ENCODE measurements at regions not wholly inside any gene's neighbourhood (a gene's known extent, or its start where the extent isn't known, plus 50 kb on each side); places are given as distances from the start of the nearest gene placed in this dataset.

DNA sequence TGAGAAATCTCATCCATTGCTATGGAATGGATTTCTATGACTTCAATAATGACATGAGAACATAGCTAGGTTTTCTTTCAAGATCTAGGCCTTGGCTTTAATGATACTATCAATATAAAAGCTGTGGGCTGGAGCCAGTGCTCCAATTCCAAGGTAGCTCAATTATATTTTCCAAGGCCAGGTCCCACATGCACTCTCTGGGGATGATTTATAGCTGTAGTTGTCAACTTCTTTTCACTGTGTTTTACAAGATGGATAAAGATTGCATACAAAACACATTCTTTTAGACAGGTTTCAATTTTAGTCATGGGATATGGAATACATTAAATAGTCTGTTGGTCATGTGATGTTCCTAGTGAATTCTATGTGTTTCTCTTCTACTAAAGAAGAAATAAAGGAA lies 156.7 kb downstream of the DCAF12L1 start:
- no peaks in the 10 kb centered on the region for H3K4me1 ChIP-seq (replicated peaks in 1 of 2)
- H3K4me3 ChIP-seq, result no peak overlapping the region
- H3K27ac ChIP-seq, result no peak overlapping the region
- ATAC-seq (replicated peaks in 6 of 8), result no peak
- in situ Hi-C loops (cut with MboI; ENCODE audit: low pct_unique_long_range_greater_than_20kb in 2 of 9, low sequenced_read_pairs in 9 of 9, unreplicated experiment in 9 of 9), result no loop called here

DNA sequence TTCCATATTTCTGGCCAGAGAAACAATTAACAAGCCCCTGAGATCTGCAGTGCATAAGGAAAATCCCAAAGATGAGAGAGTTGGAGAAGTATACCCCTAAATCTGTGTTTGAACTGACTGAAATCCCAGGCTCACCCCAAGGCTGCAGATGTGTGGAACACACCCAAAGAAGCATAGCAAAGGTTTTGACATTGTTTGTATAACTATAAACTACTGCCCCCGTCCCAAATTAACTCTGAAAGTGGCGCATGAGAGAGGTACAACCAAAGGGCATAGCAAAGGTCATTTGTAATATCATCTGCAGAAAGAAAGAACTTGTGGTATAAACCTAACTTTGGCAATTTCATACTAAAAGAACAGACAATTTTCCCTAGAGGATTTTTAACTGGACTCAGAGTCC lies 157.9 kb downstream of the DCAF12L1 start:
- no peak overlapping the region for H3K4me3 ChIP-seq
- WGBS, 10 experiments, result 0 to 48% (median 5%) methylated on average over 1 to 2 of the region's 2 CpGs; no CpG with 5 or more reads in 6 of the 10 experiments
- no peaks in the 10 kb centered on the region for H3K4me1 ChIP-seq (replicated peaks in 1 of 2)
- H3K27ac ChIP-seq, result no peak overlapping the region
- ATAC-seq (replicated peaks in 6 of 8), result no peak
- in situ Hi-C loops (cut with MboI; ENCODE audit: low pct_unique_long_range_greater_than_20kb in 2 of 9, low sequenced_read_pairs in 9 of 9, unreplicated experiment in 9 of 9), result no loop called here

- Histone ChIP-seq H3K27ac (no peak overlapping the region), H3K4me1 (replicated peaks in 1 of 2) (no peaks in the 10 kb centered on the region), H3K4me3 (no peak overlapping the region)
- in situ Hi-C loops (cut with MboI; ENCODE audit: low pct_unique_long_range_greater_than_20kb in 2 of 9, low sequenced_read_pairs in 9 of 9, unreplicated experiment in 9 of 9), result no loop called here
- no peak for ATAC-seq (replicated peaks in 6 of 8)
- WGBS, 10 experiments, result 0 to 100% (median 67%) methylated on average over 1 to 3 of the region's 3 CpGs; no CpG with 5 or more reads in 1 of the 10 experiments
Observed at GRCh38 chrX:126393284-126393683, 159.3 kb downstream of the DCAF12L1 start.

DNA sequence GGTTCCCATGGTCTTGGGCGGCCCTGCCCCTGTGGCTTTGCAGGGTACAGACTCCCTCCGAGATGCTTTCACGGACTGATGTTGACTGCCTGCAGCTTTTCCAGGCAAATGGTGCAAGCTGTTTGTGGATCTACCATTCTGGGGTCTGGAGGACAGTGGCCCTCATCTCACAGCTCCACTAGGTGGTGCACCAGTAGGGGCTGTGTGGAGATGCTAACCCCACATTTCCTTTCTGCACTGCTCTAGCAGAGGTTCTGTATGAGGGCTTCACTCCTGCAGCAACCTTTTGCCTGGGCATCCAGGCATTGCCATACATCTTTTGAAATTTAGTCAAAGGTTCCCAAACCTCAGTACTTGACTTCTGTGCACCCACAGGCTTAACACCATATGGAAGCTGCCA lies 176.1 kb downstream of the DCAF12L1 start:
- 60% methylated on average over 3 of the region's 3 CpGs; no CpG with 5 or more reads in 9 of the 10 experiments for WGBS, 10 experiments
- no peak overlapping the region for H3K4me3 ChIP-seq
- no peaks in the 10 kb centered on the region for H3K4me1 ChIP-seq (replicated peaks in 1 of 2)
- no peak for ATAC-seq (replicated peaks in 6 of 8)
- no peak overlapping the region for H3K27ac ChIP-seq
- in situ Hi-C loops (cut with MboI; ENCODE audit: low pct_unique_long_range_greater_than_20kb in 2 of 9, low sequenced_read_pairs in 9 of 9, unreplicated experiment in 9 of 9), result no loop called here

- no peak overlapping the region for H3K27ac ChIP-seq
- in situ Hi-C loops (cut with MboI; ENCODE audit: low pct_unique_long_range_greater_than_20kb in 2 of 9, low sequenced_read_pairs in 9 of 9, unreplicated experiment in 9 of 9), result no loop called here
- no peak overlapping the region for H3K4me3 ChIP-seq
- ATAC-seq (replicated peaks in 6 of 8), result no peak
- no peaks in the 10 kb centered on the region for H3K4me1 ChIP-seq (replicated peaks in 1 of 2)
Observed at GRCh38 chrX:126342859-126343258, 176.8 kb upstream of the DCAF12L2 start.

DNA sequence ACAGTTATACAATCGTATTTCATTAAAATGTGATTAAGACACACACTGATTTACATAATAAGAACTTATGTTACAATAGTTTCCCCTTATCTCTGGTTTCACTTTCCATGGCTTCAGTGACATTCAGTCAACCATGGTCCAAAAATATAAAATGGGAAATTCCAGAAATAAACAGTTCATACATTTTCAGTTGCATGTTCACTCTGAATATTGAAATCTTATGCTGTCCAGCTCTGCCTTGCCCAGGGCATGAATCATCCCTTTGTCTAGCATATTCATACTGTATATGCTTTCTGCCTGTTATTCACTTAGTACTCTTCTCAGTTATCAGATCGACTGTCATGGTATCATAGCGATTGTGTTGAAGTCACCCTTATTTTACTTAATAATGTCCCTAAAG lies 173.8 kb upstream of the DCAF12L2 start:
- no peak overlapping the region for H3K27ac ChIP-seq
- 4 to 100% (median 63%) methylated on average over 1 to 3 of the region's 3 CpGs; no CpG with 5 or more reads in 3 of the 10 experiments for WGBS, 10 experiments
- H3K4me1 ChIP-seq (replicated peaks in 1 of 2), result no peaks in the 10 kb centered on the region
- in situ Hi-C loops (cut with MboI; ENCODE audit: low pct_unique_long_range_greater_than_20kb in 2 of 9, low sequenced_read_pairs in 9 of 9, unreplicated experiment in 9 of 9), result no loop called here
- H3K4me3 ChIP-seq, result no peak overlapping the region
- ATAC-seq (replicated peaks in 6 of 8), result peak in 3 of 8 experiments; percentile 47 to 93 (median 57)

DNA sequence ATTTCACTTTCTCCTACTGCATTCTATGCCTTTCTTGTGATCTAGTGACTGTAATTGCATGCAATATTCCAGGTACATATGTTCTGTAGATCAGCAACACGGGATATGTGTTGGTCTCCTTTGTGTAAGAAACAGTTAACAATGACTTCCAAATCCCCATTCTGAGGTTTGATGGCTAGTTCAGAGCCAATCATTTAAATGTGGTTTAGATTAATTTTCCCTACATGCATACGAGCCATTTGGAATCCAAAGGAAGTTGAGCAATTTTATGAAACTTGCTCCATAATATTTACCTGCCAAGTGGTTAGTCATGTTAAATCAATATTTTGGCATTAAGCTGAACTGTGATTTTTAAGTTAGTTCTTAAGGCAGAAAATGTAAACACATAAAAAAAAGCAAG lies 172.8 kb upstream of the DCAF12L2 start:
- in situ Hi-C loops (cut with MboI; ENCODE audit: low pct_unique_long_range_greater_than_20kb in 2 of 9, low sequenced_read_pairs in 9 of 9, unreplicated experiment in 9 of 9), result no loop called here
- WGBS, 10 experiments, result 0 to 100% (median 28%) methylated on average over 1 to 2 of the region's 2 CpGs; no CpG with 5 or more reads in 6 of the 10 experiments
- no peaks in the 10 kb centered on the region for H3K4me1 ChIP-seq (replicated peaks in 1 of 2)
- ATAC-seq (replicated peaks in 6 of 8), result no peak
- no peak overlapping the region for H3K4me3 ChIP-seq
- H3K27ac ChIP-seq, result no peak overlapping the region

DNA sequence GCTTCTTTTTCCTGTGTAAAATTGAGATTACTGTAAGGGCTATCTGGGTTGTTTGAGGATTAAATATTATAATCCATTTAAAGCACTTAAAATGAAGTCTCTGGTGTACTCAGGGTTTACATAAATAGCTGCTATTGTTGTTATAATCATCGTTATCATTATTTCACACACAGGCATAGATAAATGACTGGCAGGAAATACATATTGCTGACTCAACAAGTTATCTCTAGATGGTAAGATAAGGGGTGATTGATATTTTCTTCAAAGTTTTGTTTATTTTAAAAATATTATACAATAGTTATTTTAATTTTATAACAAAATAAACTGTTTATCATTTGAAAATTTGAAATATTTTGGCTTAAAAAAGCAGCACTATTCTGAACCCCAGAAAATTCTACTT lies 134.3 kb upstream of the DCAF12L2 start:
- Histone ChIP-seq H3K4me3 (no peak overlapping the region), H3K27ac (no peak overlapping the region), H3K4me1 (replicated peaks in 1 of 2) (no peaks in the 10 kb centered on the region)
- 0 to 100% (median 69%) methylated on average over 1 of the region's 1 CpG; no CpG with 5 or more reads in 6 of the 10 experiments for WGBS, 10 experiments
- in situ Hi-C loops (cut with MboI; ENCODE audit: low pct_unique_long_range_greater_than_20kb in 2 of 9, low sequenced_read_pairs in 9 of 9, unreplicated experiment in 9 of 9), result no loop called here
- no peak for ATAC-seq (replicated peaks in 6 of 8)

GRCh38 chrX:126272795-126273497 lies 106.9 kb upstream of the DCAF12L2 start:
- Histone ChIP-seq H3K27ac (no peak overlapping the region), H3K4me1 (replicated peaks in 1 of 2) (no peaks in the 10 kb centered on the region), H3K4me3 (no peak overlapping the region)
- peak in 1 of 8 experiments; percentile 24 for ATAC-seq (replicated peaks in 6 of 8)
- in situ Hi-C loops (cut with MboI; ENCODE audit: low pct_unique_long_range_greater_than_20kb in 2 of 9, low sequenced_read_pairs in 9 of 9, unreplicated experiment in 9 of 9), result no loop called here
- 63 to 80% methylated on average over 2 to 4 of the region's 16 CpGs; no CpG with 5 or more reads in 8 of the 10 experiments for WGBS, 10 experiments

- in situ Hi-C loops (cut with MboI; ENCODE audit: low pct_unique_long_range_greater_than_20kb in 2 of 9, low sequenced_read_pairs in 9 of 9, unreplicated experiment in 9 of 9), result no loop called here
- Histone ChIP-seq H3K4me1 (replicated peaks in 1 of 2) (no peaks in the 10 kb centered on the region), H3K4me3 (no peak overlapping the region), H3K27ac (no peak overlapping the region)
- ATAC-seq (replicated peaks in 6 of 8), result no peak
- WGBS, 10 experiments, result 0 to 43% (median 0%) methylated on average over 1 to 3 of the region's 3 CpGs; no CpG with 5 or more reads in 7 of the 10 experiments
Observed at GRCh38 chrX:126265116-126265515, 99.0 kb upstream of the DCAF12L2 start.

DNA sequence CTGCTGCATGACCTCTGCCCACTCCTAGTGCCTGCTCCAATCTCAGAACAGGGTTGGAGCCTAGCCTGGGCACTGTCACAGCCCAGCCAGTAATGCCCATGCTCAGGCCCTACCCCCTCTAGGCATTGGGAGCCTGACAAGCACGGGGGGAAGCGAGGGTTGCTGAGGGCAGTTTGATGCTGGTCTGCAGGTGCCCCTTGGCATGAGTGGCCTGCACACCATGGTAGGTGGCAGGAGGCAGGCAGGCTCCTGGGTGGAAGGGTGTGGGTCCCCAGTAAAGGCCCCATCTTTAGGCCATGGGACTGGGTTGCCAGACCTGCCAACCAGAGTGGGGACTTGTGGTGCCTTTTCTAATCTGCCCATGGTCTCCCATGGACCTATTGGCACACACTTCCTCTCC lies 72.1 kb upstream of the DCAF12L2 start:
- no peak for ATAC-seq (replicated peaks in 6 of 8)
- no peaks in the 10 kb centered on the region for H3K4me1 ChIP-seq (replicated peaks in 1 of 2)
- in situ Hi-C loops (cut with MboI; ENCODE audit: low pct_unique_long_range_greater_than_20kb in 2 of 9, low sequenced_read_pairs in 9 of 9, unreplicated experiment in 9 of 9), result no loop called here
- H3K4me3 ChIP-seq, result no peak overlapping the region
- no CpG with 5 or more reads among the region's 2 CpGs for WGBS, 10 experiments
- no peak overlapping the region for H3K27ac ChIP-seq

- in situ Hi-C loops (cut with MboI; ENCODE audit: low pct_unique_long_range_greater_than_20kb in 2 of 9, low sequenced_read_pairs in 9 of 9, unreplicated experiment in 9 of 9), result no loop called here
- Histone ChIP-seq H3K4me1 (replicated peaks in 1 of 2) (no peaks in the 10 kb centered on the region), H3K4me3 (no peak overlapping the region), H3K27ac (no peak overlapping the region)
- no peak for ATAC-seq (replicated peaks in 6 of 8)
- no CpG with 5 or more reads among the region's 10 CpGs for WGBS, 10 experiments
Observed at GRCh38 chrX:126237524-126237923, 71.4 kb upstream of the DCAF12L2 start.
